SK-N-SH treated with all-trans-retinoic acid at 6 μM for 48 hours (cell line): ENCODE measurements at regions not wholly inside any gene's neighbourhood (a gene's known extent, or its start where the extent isn't known, plus 50 kb on each side); places are given as distances from the start of the nearest gene placed in this dataset.

Experiments used
- ATAC-seq: fragments of 200-7000 bp; cut with Tn5 transposase; 3 replicates; pipeline ENCODE4 v1.9.1; 2020; ENCODE audit warnings: mild to moderate bottlenecking, moderate library complexity
- CREB5 ChIP-seq: fragments of 250-450 bp; sonication (Bioruptor Pico); IDR thresholded peaks from 2 replicates; pipeline ENCODE4 v1.5.1; 2020; ENCODE audit warnings: low read depth, mild to moderate bottlenecking, moderate library complexity
- CSDC2 ChIP-seq: fragments of 250-450 bp; sonication (Bioruptor Pico); IDR thresholded peaks from 2 replicates; pipeline ENCODE4 v1.5.0; 2020; ENCODE audit warnings: mild to moderate bottlenecking, moderate library complexity
- CSRNP3 ChIP-seq: fragments of 250-450 bp; sonication (Bioruptor Pico); IDR thresholded peaks from 2 replicates; pipeline ENCODE4 v1.5.1; 2021; ENCODE audit warnings: mild to moderate bottlenecking, moderate library complexity
- ESRRG ChIP-seq: fragments of 250-450 bp; sonication (Bioruptor Pico); IDR thresholded peaks from 2 replicates; pipeline ENCODE4 v1.6.1; 2021; ENCODE audit warnings: mild to moderate bottlenecking
- GLIS3 ChIP-seq: fragments of 250-450 bp; sonication (Bioruptor Pico); IDR thresholded peaks from 2 replicates; pipeline ENCODE4 v1.5.0; 2020; ENCODE audit warnings: mild to moderate bottlenecking, moderate library complexity
- ISL1 ChIP-seq: fragments of 250-450 bp; sonication (Bioruptor Pico); IDR thresholded peaks from 2 replicates; pipeline ENCODE4 v2.1.2; 2022; ENCODE audit warnings: mild to moderate bottlenecking, moderate library complexity
- OSR1 ChIP-seq: fragments of 250-450 bp; sonication (Bioruptor Pico); IDR thresholded peaks from 2 replicates; pipeline ENCODE4 v1.8.0; 2022; ENCODE audit warnings: moderate library complexity, mild to moderate bottlenecking, inconsistent platforms
- POU6F1 ChIP-seq: fragments of 250-450 bp; sonication (Bioruptor Pico); IDR thresholded peaks from 2 replicates; pipeline ENCODE4 v1.8.0; 2021; ENCODE audit warnings: low read depth, mild to moderate bottlenecking, moderate library complexity, borderline replicate concordance
- RARB ChIP-seq: fragments of 250-450 bp; sonication (Bioruptor Pico); IDR thresholded peaks from 2 replicates; pipeline ENCODE4 v1.8.0; 2021; ENCODE audit warnings: mild to moderate bottlenecking, moderate library complexity
- SNAI2 ChIP-seq: fragments of 250-450 bp; sonication (Bioruptor Pico); IDR thresholded peaks from 2 replicates; pipeline ENCODE4 v1.5.0; 2020; ENCODE audit warnings: mild to moderate bottlenecking, moderate library complexity
- TCF4 ChIP-seq: fragments of 250-450 bp; sonication (Bioruptor Pico); IDR thresholded peaks from 2 replicates; pipeline ENCODE4 v1.8.0; 2021; ENCODE audit warnings: mild to moderate bottlenecking, moderate library complexity, borderline replicate concordance
- TOX ChIP-seq: fragments of 250-450 bp; sonication (Bioruptor Pico); IDR thresholded peaks from 2 replicates; pipeline ENCODE4 v1.8.0; 2021; ENCODE audit warnings: mild to moderate bottlenecking, moderate library complexity, borderline replicate concordance
- TSHZ2 ChIP-seq: fragments of 250-450 bp; sonication (Bioruptor Pico); IDR thresholded peaks from 2 replicates; pipeline ENCODE4 v1.5.0; 2020; ENCODE audit warnings: mild to moderate bottlenecking, moderate library complexity
- ZC3H10 ChIP-seq: fragments of 250-450 bp; sonication (Bioruptor Pico); IDR thresholded peaks from 2 replicates; pipeline ENCODE4 v1.5.1; 2021; ENCODE audit warnings: mild to moderate bottlenecking, moderate library complexity
- ZFP3 ChIP-seq: fragments of 250-450 bp; sonication (Bioruptor Pico); IDR thresholded peaks from 2 replicates; pipeline ENCODE4 v1.5.0; 2020; ENCODE audit warnings: mild to moderate bottlenecking, moderate library complexity
- ZFP30 ChIP-seq: fragments of 450-650 bp; formaldehyde crosslinking; IDR thresholded peaks from 2 replicates; pipeline ENCODE4 v1.5.0; 2022; ENCODE audit warnings: mild to moderate bottlenecking, moderate library complexity
- ZNF565 ChIP-seq: fragments of 450-650 bp; formaldehyde crosslinking; conservative IDR thresholded peaks from 2 replicates; pipeline ENCODE4 v1.5.0; 2020; ENCODE audit warnings: low read depth, mild to moderate bottlenecking, moderate library complexity
- ZNF70 ChIP-seq: fragments of 450-650 bp; formaldehyde crosslinking; IDR thresholded peaks from 2 replicates; pipeline ENCODE4 v1.5.0; 2020; ENCODE audit warnings: mild to moderate bottlenecking, moderate library complexity
- ZNF8 ChIP-seq: fragments of 450-650 bp; formaldehyde crosslinking; IDR thresholded peaks from 2 replicates; pipeline ENCODE4 v1.5.0; 2020; ENCODE audit warnings: mild to moderate bottlenecking, moderate library complexity

- TF ChIP-seq ISL1 (no peak), ZFP30 (CRISPR knock-in tag) (no peak), GLIS3 (CRISPR knock-in tag) (no peak), CREB5 (CRISPR knock-in tag) (no peak), TOX (CRISPR knock-in tag) (no peak), ZC3H10 (CRISPR knock-in tag) (no peak), OSR1 (CRISPR knock-in tag) (no peak), TCF4 (CRISPR knock-in tag) (no peak), SNAI2 (CRISPR knock-in tag) (no peak), TSHZ2 (CRISPR knock-in tag) (no peak), ESRRG (CRISPR knock-in tag) (no peak), ZFP3 (no peak), CSRNP3 (CRISPR knock-in tag) (no peak), RARB (CRISPR knock-in tag) (no peak)
- no peak for ATAC-seq
These were observed 116.0 kb downstream of the MXRA5 start for GRCh38 chrX:3230496-3230895.

- no peak for TF ChIP-seq ZNF565 (CRISPR knock-in tag)
- TF ChIP-seq POU6F1 (CRISPR knock-in tag) = no peak
- no peak for TF ChIP-seq ZNF70
- no peak for TF ChIP-seq ESRRG (CRISPR knock-in tag)
- TF ChIP-seq ISL1 = no peak
- no peak for TF ChIP-seq ZFP3
- no peak for TF ChIP-seq ZNF8
- no peak for TF ChIP-seq SNAI2 (CRISPR knock-in tag)
- no peak for TF ChIP-seq CSRNP3 (CRISPR knock-in tag)
- TF ChIP-seq TOX (CRISPR knock-in tag) = no peak
- ATAC-seq = no peak
These were observed 118.9 kb downstream of the MXRA5 start for GRCh38 chrX:3227526-3227925.

GRCh38 chrX:3226087-3226486 is 120.4 kb downstream of the MXRA5 start:
- no peak for ATAC-seq
- TF ChIP-seq CSRNP3 (CRISPR knock-in tag) (no peak), POU6F1 (CRISPR knock-in tag) (no peak), TSHZ2 (CRISPR knock-in tag) (no peak), TCF4 (CRISPR knock-in tag) (no peak), SNAI2 (CRISPR knock-in tag) (no peak), ESRRG (CRISPR knock-in tag) (no peak), ZFP3 (no peak), OSR1 (CRISPR knock-in tag) (no peak), ISL1 (no peak), TOX (CRISPR knock-in tag) (no peak), CSDC2 (CRISPR knock-in tag) (no peak), ZC3H10 (CRISPR knock-in tag) (no peak), CREB5 (CRISPR knock-in tag) (no peak), ZFP30 (CRISPR knock-in tag) (no peak), RARB (CRISPR knock-in tag) (no peak), ZNF8 (no peak)
